ENCODE measurements at regions not wholly inside any gene's neighbourhood (a gene's known extent, or its start where the extent isn't known, plus 50 kb on each side); places are given as distances from the start of the nearest gene placed in this dataset.

DNA sequence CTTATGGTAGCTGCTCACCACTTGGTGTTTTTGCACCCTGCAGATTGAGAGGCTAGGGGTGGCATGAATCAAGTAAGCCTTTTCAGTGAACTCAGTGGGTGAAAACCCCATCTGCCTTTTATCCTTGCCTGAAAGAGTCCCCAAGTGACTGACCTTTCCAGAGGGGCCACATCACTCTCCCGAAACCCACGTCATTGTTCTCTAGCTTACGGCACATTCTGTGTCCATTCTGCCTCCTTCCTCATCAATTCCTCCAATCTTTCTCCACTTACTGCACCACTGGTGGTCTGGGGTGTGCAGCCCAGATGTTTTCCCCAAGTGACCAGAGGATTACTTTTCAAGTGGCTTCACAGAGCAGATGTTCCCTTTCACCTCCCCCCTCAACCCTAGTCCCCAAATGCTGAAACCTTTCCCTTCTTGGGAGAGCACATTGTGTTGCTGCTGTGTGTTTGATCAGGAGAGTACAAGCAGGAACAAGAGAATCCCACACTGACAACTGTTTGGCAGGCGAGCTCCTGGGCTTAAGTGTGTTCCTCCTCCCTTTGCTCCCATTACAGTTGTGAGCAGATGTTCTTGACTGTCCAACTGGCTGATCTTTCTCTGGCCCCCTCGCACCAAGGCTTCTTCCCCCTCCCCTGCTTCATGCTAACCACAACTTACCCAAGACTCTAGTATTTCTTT, 138.0 kb upstream of the IGF1 start:
- TF ChIP-seq TAF1 (IDR thresholded peaks at IDR 0.05; ENCODE audit: borderline replicate concordance, low read depth, low read length), result no peak
- TF ChIP-seq POLR2A (IDR thresholded peaks at IDR 0.05; ENCODE audit: low read depth, low read length), result no peak
- no peak for TF ChIP-seq POLR2AphosphoS5 (IDR thresholded peaks at IDR 0.05; ENCODE audit: low read depth, low read length)
- no peak for DNase-seq (ENCODE audit: insufficient read length)
- no peak for FAIRE-seq

DNA sequence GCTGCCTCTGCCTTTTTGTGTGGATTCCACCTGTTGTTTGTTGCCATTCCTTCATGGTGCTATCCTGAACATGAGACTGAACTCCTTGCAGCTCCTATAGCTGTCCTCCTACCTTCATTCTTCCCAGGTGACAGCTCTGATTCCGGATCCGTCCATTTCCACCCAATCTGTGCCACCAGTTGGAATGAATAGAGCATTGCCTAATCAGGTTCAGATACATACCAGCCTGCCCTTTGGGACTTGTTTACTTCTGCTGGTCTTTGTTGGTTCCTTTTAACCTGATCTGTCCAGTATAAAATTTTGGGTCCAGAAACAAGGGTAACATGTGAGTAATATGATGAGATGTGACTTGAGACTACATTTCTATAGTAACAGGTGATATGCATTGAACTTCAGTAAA, 136.3 kb upstream of the IGF1 start:
- DNase-seq (ENCODE audit: insufficient read length) (no peak), FAIRE-seq (no peak)
- TF ChIP-seq POLR2A (IDR thresholded peaks at IDR 0.05; ENCODE audit: low read depth, low read length), result no peak
- no peak for TF ChIP-seq POLR2AphosphoS5 (IDR thresholded peaks at IDR 0.05; ENCODE audit: low read depth, low read length)
- no peak for TF ChIP-seq TAF1 (IDR thresholded peaks at IDR 0.05; ENCODE audit: borderline replicate concordance, low read depth, low read length)

DNA sequence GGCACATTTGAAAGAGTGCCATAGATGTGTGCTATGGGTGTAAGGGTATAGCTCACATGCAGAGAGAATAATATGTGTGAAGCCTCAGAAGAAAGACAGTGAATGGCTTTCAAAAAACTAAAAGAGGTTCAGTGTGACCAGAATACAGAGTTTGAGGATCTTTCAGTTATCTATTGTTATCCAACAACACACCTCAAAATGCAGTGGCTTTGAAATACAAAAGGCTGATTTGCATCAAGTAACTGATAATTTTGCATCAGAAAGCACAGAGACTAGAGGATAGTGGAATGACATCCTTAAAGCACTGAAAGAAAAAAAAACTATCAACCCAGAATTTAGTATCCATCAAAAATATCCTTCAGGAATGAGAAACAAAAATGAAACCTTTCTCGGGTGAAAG, 131.6 kb upstream of the IGF1 start:
- TF ChIP-seq POLR2AphosphoS5 (IDR thresholded peaks at IDR 0.05; ENCODE audit: low read depth, low read length) (no peak), TAF1 (IDR thresholded peaks at IDR 0.05; ENCODE audit: borderline replicate concordance, low read depth, low read length) (no peak), POLR2A (IDR thresholded peaks at IDR 0.05; ENCODE audit: low read depth, low read length) (no peak)
- no peak for DNase-seq (ENCODE audit: insufficient read length)
- FAIRE-seq, result no peak

DNA sequence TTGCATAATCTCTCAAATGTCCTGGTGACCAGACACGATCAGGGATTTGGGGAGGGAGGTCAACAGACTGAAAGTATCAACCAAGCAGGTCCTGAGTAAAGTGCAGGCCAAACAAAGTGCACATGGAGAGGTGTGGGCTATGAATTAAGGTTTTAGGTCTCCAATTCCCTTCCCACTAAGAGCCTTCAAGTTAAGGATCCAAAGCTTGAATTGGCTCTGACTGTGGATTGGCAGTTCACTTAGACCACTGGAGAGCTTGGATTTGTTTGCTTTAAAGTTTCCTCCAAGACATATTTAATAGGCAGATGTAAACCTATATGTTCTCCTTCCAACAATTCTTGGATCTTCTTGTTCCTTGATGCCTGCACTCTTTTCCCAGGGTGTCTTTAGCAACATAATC, 129.6 kb upstream of the IGF1 start:
- TF ChIP-seq POLR2AphosphoS5 (IDR thresholded peaks at IDR 0.05; ENCODE audit: low read depth, low read length) (no peak), TAF1 (IDR thresholded peaks at IDR 0.05; ENCODE audit: borderline replicate concordance, low read depth, low read length) (no peak), POLR2A (IDR thresholded peaks at IDR 0.05; ENCODE audit: low read depth, low read length) (no peak)
- DNase-seq (ENCODE audit: insufficient read length) (no peak), FAIRE-seq (no peak)

DNA sequence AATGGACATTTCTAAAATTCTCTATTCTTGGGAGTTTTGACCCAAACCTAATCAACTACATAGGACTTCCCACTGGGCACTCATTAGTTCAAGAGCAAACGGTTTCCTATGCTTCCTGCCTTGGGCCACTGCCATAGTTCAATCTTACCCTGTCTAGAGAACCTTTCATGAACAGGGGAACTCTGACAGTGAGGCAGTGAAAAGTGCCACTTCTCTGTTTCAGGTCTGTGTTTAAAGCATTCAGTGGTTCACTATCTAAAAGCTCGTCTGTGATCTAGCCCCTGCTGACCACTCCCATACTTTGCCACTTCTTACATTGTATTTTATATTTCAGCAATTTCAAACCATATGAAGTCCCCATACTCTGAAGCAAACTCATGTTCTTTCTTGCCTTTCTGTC, 122.7 kb upstream of the IGF1 start:
- FAIRE-seq, result no peak
- no peak for TF ChIP-seq TAF1 (IDR thresholded peaks at IDR 0.05; ENCODE audit: borderline replicate concordance, low read depth, low read length)
- TF ChIP-seq POLR2A (IDR thresholded peaks at IDR 0.05; ENCODE audit: low read depth, low read length), result no peak
- no peak for TF ChIP-seq POLR2AphosphoS5 (IDR thresholded peaks at IDR 0.05; ENCODE audit: low read depth, low read length)
- no peak for DNase-seq (ENCODE audit: insufficient read length)

DNA sequence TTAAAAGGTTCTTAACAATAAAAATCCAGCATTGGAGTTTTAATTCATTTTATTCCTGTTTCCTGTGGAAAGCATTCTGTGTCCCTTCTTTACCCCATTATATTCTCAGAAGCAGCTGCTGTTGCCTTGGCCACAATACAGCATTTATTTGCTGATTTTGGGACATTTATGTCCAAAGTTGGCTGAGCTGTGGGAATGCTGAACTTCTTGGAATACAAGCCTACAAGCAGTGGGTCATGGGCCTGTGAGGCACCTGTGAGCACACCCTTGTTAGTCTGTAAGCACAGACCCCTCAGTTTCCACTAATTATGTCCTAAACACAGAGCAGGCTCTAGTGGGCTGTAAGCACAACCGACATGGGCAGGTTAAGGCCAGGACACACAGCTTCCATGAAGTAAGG, 122.2 kb upstream of the IGF1 start:
- no peak for DNase-seq (ENCODE audit: insufficient read length)
- TF ChIP-seq POLR2A (IDR thresholded peaks at IDR 0.05; ENCODE audit: low read depth, low read length) (no peak), TAF1 (IDR thresholded peaks at IDR 0.05; ENCODE audit: borderline replicate concordance, low read depth, low read length) (no peak), POLR2AphosphoS5 (IDR thresholded peaks at IDR 0.05; ENCODE audit: low read depth, low read length) (no peak)
- FAIRE-seq, result no peak

DNA sequence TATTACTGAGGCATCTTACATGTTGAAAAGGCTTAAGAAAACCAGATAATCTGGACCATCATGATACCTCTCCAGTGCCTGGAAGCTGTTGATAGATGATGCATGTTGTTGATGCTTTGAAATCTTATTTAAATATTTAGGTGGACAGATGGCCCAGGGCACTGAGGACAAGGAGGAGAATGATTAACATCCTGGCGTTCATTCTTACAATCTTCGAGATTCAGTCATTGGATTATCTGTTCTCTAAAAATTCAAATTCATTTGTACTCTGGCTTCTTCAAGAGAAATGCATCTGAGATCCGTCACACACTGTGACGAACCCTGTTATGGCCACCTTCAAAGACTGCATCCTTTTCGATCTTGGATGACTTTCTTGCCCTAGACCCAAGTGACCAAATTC, 121.3 kb upstream of the IGF1 start:
- DNase-seq (ENCODE audit: insufficient read length) (no peak), FAIRE-seq (no peak)
- no peak for TF ChIP-seq POLR2AphosphoS5 (IDR thresholded peaks at IDR 0.05; ENCODE audit: low read depth, low read length)
- TF ChIP-seq POLR2A (IDR thresholded peaks at IDR 0.05; ENCODE audit: low read depth, low read length), result no peak
- TF ChIP-seq TAF1 (IDR thresholded peaks at IDR 0.05; ENCODE audit: borderline replicate concordance, low read depth, low read length), result no peak

DNA sequence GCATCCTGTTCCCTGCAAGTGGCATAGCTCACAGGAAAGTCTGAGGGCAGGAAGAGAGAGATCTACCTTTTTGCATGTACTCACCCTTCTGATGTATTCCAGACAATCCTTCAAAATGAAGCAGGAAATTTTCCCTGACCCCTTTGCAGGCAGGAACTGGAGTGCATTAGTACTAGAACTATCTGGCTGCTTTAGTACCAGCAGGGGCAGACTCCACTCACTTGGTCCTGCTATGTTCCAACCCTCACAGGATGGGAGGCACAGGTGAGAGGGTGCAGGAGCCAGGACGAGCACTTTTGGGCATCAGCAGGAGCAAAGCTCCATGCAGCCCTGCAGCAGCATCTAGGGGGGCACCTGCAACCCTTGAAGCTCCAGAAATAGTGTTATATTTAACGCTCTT, 116.3 kb upstream of the IGF1 start:
- no peak for TF ChIP-seq POLR2A (IDR thresholded peaks at IDR 0.05; ENCODE audit: low read depth, low read length)
- TF ChIP-seq TAF1 (IDR thresholded peaks at IDR 0.05; ENCODE audit: borderline replicate concordance, low read depth, low read length), result no peak
- TF ChIP-seq POLR2AphosphoS5 (IDR thresholded peaks at IDR 0.05; ENCODE audit: low read depth, low read length), result no peak
- DNase-seq (ENCODE audit: insufficient read length), result no peak
- FAIRE-seq, result no peak

DNA sequence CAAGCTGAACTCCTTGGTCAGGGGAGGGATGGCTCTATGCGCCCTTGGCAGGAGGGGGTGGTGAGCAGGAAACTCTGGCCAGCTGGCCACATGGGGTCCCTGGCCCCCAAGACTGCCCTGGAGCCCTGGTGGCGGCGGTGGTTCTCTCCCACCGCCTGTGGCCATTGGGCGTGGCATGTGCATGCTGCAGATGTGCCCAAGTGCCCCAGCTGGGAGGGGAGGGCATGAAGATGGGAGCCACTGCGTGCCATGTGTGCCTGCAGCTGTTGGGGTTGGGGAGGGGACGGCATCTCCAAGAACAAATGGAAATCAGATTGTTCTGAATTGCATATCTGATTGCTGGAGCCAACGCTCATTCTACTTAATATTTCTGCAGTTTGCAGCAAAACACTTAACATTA, 115.7 kb upstream of the IGF1 start:
- no peak for DNase-seq (ENCODE audit: insufficient read length)
- FAIRE-seq, result no peak
- TF ChIP-seq POLR2A (IDR thresholded peaks at IDR 0.05; ENCODE audit: low read depth, low read length) (no peak), TAF1 (IDR thresholded peaks at IDR 0.05; ENCODE audit: borderline replicate concordance, low read depth, low read length) (no peak), POLR2AphosphoS5 (IDR thresholded peaks at IDR 0.05; ENCODE audit: low read depth, low read length) (no peak)

DNA sequence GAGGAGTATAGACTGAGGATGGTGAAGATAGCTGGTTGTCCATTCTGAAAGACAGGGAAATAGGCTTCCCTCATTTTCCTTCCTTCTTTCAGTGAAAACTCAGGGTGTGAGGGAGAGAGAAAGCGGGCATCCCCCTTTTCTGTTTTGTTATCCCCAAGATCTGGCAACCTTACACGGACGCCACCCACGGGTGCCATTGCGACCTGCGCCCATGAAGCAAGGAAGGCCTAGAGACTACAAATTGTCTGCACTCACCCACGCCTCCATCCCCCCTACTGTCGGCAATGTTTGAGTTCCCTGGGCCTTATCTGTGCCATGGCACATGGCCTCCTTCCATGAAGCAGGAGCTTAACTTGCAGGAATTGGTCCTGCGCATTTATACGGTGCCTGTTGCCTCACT, 115.0 kb upstream of the IGF1 start:
- DNase-seq (ENCODE audit: insufficient read length), result no peak
- FAIRE-seq, result no peak
- no peak for TF ChIP-seq TAF1 (IDR thresholded peaks at IDR 0.05; ENCODE audit: borderline replicate concordance, low read depth, low read length)
- TF ChIP-seq POLR2A (IDR thresholded peaks at IDR 0.05; ENCODE audit: low read depth, low read length), result no peak
- TF ChIP-seq POLR2AphosphoS5 (IDR thresholded peaks at IDR 0.05; ENCODE audit: low read depth, low read length), result no peak

DNA sequence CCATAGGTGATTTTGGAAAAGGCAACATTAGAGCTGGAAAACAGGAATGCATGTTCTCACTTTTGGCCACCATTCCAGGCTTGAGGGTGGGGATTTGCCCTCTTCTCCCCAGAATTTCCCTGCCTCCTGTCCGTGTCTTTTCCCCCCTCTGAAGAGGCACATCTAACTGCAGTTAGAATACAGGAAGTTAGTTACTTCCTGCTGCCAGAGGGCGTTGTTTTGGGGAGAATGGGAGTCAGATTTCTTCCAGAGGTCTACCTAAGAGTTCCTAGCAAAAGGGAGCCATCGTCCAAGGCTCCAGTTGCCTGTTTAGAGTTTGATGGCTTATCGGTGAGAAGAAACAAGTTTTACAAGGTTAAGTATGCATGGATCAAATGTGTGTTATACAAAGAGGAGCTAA, 112.8 kb upstream of the IGF1 start:
- no peak for TF ChIP-seq POLR2A (IDR thresholded peaks at IDR 0.05; ENCODE audit: low read depth, low read length)
- DNase-seq (ENCODE audit: insufficient read length), result no peak

DNA sequence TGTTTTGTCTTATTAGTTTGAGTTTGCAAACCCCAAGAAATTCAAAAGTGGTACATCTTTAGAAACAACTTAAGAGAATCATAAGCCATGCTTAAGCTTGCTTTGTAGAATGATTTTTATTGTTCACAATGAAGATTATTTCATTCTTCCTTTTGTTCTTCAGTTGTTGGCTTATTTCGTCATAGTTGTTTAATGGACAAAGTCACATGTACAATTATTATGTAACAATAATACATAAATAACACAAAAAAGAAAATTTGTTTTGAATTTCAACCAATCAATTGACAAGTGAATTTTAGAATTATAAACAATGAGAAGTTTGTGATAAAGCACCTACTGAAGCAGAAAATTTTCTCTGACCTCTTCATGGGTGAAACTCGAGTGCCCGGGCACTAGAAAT, 111.8 kb upstream of the IGF1 start:
- DNase-seq (ENCODE audit: insufficient read length), result no peak
- TF ChIP-seq POLR2AphosphoS5 (IDR thresholded peaks at IDR 0.05; ENCODE audit: low read depth, low read length) (no peak), POLR2A (IDR thresholded peaks at IDR 0.05; ENCODE audit: low read depth, low read length) (no peak), TAF1 (IDR thresholded peaks at IDR 0.05; ENCODE audit: borderline replicate concordance, low read depth, low read length) (no peak)
- no peak for FAIRE-seq

More for the DNA sequence above, 112.8 kb upstream of the IGF1 start:
- FAIRE-seq, result no peak

DNA sequence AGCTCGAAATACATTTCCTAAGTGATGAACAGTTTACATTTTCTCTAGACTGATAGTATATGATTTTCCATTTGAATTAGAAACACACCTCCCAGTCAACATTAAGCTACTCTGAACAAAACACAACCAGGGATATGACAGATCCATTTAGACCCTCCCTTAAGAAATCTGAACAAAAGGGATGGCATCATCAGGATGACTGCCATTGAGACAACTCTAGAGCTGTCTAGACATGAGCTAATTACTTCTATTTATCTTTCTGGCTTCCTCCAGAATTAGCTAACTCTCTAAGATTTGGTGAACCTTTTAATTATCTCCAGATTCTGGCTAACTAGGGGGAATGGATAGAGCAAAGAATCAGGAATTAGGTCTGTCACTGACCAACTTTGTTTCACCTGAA, 92.9 kb upstream of the IGF1 start:
- FAIRE-seq, result no peak
- TF ChIP-seq POLR2A (IDR thresholded peaks at IDR 0.05; ENCODE audit: low read depth, low read length) (no peak), POLR2AphosphoS5 (IDR thresholded peaks at IDR 0.05; ENCODE audit: low read depth, low read length) (no peak), TAF1 (IDR thresholded peaks at IDR 0.05; ENCODE audit: borderline replicate concordance, low read depth, low read length) (no peak)
- no peak for DNase-seq (ENCODE audit: insufficient read length)

Measured in GM12892 (cell line).